GM21515 (cell line): ENCODE measurements at regions not wholly inside any gene's neighbourhood (a gene's known extent, or its start where the extent isn't known, plus 50 kb on each side); places are given as distances from the start of the nearest gene placed in this dataset.

Experiments used
- ATAC-seq: cut with Tn5 transposase; IDR thresholded peaks from one replicate; pipeline ENCODE4 v1.9.1; 2021; ENCODE audit not compliant: unreplicated experiment

- ATAC-seq: no peak
These were observed 241.7 kb upstream of the SPOCK3 start for GRCh38 chr4:167475951-167476350.

DNA sequence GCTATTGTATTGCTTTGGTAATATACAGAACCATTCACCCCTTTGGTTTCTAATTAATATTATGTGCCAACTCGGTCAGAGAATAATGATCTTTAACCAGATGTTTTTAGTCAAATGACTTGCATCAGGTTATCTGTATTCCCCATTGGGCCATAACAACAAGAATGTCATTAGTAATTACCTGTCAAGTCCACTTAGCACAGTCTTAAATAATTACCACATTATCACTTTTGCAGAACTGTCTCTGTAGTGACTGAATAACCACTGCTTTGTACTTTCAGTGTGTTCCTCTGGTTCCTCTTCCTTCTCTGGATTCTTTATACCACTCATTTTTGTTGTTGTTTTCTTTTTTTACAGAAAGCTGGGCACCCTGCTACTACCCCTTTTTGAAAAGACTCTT, 257.7 kb upstream of the SPOCK3 start:
- ATAC-seq: no peak

- ATAC-seq: no peak
These were observed 275.3 kb upstream of the SPOCK3 start for GRCh38 chr4:167509551-167509950.

- no peak for ATAC-seq
These were observed 289.8 kb upstream of the SPOCK3 start for GRCh38 chr4:167524091-167524490.

GRCh38 chr4:167537761-167538160, 303.5 kb upstream of the SPOCK3 start:
- ATAC-seq: no peak

- no peak for ATAC-seq
These were observed 307.0 kb upstream of the SPOCK3 start for GRCh38 chr4:167541286-167541685.

GRCh38 chr4:167544391-167544790, 310.1 kb upstream of the SPOCK3 start:
- ATAC-seq: no peak

GRCh38 chr4:167550021-167550420, 315.7 kb upstream of the SPOCK3 start:
- ATAC-seq: no peak

DNA sequence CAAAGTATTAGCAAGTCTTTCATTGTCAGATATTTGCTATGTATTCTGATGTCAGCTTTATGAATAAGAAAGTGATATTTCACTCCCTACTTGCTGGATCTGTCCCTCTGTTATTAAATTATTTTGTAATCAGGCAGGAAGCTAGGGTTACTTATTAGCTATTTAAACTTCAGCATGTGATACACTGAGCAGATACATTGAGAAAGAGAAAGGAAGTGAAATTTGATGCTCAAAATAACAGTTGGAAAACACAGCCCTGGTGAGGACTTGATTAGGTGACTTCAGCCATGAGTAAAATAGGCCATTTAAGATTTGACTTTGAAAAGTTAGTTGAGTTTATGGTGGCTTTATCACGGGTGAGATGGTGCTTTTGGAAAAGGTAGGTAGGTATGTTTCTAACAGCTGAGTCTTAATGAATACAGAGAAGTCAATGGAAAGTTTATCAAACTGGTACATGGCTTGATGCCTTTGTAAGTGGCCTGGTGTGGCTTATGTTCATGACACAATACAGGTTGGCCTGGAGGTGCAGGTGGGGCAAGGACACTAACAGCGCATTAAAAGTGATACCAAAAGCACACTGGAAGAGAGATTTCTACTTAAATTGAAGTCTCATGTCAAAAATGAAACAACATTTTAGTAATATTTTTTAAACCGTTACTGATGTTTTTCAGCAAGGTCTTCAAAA, 321.2 kb upstream of the SPOCK3 start:
- no peak for ATAC-seq

- ATAC-seq: no peak
These were observed 344.6 kb upstream of the SPOCK3 start for GRCh38 chr4:167578906-167579305.

DNA sequence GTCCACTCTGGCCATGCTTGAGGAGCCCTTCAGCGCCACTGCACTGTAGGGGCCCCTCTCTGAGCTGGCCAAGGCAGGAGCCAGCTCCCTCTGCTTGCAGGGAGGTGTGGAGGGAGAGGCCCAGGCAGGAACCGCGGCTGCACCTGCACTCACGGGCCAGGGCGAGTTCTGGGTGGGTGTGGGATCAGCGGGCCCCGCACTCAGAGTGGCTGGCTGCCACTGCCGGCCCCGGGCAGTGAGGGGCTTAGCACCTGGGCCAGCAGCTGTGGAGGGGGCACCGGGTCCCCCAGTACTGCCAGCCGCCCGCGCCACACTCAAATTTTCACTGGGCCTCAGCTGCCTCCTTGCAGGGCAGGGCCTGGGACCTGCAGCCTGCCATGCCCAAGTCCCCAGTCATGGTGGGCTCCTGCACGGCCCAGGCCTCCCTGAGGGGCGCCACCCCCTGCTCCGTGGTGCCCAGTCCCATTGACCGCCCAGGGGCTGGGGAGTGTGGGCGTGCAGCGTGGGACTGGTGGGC, 347.2 kb upstream of the SPOCK3 start:
- ATAC-seq: no peak

DNA sequence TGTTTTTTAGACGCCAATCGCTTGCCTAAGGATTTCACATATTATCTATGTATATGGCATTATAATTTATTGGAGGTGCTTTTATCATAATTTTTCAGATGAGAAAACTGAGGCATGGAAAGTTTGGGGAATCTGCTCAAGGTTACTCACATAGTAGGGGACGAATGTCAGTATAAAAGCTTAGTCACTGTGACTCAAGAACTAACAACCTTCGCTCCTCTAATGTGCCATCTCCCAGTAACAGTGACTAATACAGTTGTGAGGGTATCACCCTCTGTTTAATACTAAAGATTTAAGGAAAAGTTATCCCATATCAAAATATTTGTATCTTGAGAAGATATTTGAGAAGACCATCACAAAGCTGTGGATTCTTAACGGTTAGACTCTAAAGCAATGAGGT, 353.1 kb upstream of the SPOCK3 start:
- ATAC-seq: no peak

GRCh38 chr4:167595898-167596297, 361.6 kb upstream of the SPOCK3 start:
- ATAC-seq: no peak

- no peak for ATAC-seq
These were observed 367.9 kb upstream of the SPOCK3 start for GRCh38 chr4:167602157-167602556.

DNA sequence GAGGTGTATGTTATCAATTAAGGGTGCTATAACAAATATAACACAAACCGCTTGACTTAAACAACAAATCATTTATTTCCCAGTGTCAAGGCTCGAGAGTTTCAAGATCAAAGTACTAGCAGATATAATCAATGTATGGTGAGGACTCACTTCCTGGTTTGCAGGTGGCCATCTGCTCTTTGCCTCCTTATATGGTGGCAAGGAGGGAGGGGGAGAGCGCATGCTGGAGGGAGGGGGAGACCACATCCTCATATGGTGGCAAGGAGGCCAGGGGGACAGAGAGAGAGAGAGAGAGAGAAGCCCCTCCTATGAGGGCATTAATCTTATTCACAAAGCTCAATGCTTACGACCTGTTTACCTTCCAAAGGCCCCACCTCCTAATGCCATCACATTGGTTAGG, 372.3 kb upstream of the SPOCK3 start:
- no peak for ATAC-seq

- no peak for ATAC-seq
These were observed 379.1 kb upstream of the SPOCK3 start for GRCh38 chr4:167613381-167613780.

GRCh38 chr4:167614866-167615265, 380.6 kb upstream of the SPOCK3 start:
- ATAC-seq: no peak

DNA sequence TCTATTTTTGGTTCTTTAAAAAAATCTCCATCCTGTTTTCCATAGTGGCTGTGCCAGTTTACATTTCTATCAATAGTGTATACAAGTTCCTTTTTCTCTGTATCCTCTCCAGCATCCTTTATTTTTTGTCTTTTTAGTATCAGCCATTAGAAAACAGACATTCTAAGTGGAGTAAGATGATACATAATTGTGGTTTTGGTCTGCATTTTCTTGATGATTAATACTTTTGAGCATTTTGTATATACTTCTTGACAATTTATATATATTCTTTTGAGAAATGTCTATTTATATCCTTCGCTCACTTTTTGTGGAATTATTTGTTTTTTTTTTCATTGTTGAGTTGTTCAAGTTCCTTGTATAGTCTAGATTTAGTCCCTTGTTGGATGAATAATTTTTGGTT, 382.2 kb upstream of the SPOCK3 start:
- no peak for ATAC-seq

DNA sequence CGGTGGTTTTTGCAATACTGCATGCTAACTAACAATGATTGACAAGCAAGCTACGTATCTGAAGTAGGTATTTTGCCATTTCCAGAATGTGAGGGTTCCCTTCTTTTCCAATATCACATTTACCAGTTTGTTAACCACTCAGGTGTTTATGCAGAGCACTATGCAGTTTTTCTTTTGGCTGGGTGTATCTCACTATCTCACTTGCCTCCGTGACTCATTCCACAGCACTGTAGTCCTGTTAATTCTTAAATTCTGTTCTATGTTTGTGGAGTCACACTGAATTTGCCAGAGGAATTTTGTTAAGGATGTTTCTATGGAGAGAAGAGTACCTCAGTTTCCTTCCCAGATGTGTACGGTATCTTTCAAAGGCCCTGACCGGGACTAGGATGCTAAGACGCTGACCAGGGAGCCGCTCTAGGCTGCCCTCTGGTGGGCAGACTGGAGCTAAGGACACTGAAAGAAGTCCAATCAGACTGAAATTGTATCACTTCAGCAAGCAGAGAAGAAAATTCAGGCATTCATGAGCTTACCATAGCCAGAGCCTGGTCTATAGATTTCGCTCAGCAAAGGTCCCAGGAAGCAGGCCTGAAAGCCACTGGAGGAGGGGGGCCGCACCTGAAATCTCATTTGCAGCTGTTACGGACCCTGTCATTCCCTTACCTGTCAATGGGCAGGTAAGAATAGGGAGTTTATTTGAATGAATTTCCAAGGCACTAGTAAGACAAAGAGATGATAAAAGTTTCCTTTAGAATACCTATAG, 388.4 kb upstream of the SPOCK3 start:
- ATAC-seq: peak; percentile 91

DNA sequence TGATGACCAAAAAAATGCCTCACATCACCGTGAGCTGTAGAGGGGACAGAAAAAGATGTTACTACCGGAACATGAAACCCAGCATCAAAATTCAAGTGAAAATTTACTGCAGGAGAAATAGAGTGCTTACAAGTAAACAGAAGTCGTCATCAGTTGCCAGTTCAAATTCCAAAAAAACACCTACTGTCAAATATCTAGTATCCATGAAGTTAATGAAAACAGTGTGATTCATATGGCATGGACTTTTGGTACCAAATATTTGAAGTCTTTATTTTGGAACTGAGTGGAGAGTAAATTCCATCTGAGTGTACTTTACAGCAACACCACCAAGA, 388.9 kb upstream of the SPOCK3 start:
- ATAC-seq: no peak

- no peak for ATAC-seq
These were observed 395.0 kb upstream of the SPOCK3 start for GRCh38 chr4:167629272-167629671.

GRCh38 chr4:167642250-167642649, 408.0 kb upstream of the SPOCK3 start:
- ATAC-seq: no peak

DNA sequence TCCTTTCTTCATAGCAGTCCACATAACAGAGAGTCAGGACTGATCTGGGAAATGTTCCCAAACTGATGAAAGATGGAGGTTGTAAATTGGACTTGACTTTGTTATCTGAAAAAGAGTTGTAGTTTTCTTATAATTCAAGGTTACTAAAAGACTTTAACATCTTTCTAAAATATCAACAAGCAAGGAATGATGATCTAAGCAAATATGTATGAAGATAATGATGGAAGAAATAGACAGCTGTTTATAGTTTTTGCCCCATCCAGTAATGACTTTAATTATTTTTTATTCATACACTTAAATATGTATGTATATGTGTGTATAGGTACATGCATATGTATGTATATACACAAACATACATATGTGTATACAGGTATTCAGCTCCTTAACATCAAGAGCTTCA, 411.1 kb upstream of the SPOCK3 start:
- no peak for ATAC-seq
